ENCODE measurements at regions not wholly inside any gene's neighbourhood (a gene's known extent, or its start where the extent isn't known, plus 50 kb on each side); places are given as distances from the start of the nearest gene placed in this dataset.

DNA sequence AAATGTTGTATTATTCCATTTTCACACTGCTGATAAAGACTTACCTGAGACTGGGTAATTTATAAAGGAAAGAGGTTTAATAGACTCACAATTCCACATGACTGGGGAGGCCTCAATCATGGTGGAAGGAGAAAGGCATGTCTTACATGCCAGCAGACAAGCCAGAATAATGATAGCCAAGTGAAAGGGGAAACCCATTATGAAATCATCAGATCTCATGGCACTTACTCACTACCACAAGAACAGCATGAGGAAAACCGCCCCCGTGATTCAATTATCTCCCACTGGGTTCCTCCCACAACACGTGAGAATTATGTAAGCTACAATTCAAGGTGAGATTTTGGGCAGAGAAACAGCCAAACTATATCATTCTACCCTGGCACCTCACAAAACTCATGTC, 2535.1 kb downstream of the ARAP2 start:
- TF ChIP-seq, protein P1, sequence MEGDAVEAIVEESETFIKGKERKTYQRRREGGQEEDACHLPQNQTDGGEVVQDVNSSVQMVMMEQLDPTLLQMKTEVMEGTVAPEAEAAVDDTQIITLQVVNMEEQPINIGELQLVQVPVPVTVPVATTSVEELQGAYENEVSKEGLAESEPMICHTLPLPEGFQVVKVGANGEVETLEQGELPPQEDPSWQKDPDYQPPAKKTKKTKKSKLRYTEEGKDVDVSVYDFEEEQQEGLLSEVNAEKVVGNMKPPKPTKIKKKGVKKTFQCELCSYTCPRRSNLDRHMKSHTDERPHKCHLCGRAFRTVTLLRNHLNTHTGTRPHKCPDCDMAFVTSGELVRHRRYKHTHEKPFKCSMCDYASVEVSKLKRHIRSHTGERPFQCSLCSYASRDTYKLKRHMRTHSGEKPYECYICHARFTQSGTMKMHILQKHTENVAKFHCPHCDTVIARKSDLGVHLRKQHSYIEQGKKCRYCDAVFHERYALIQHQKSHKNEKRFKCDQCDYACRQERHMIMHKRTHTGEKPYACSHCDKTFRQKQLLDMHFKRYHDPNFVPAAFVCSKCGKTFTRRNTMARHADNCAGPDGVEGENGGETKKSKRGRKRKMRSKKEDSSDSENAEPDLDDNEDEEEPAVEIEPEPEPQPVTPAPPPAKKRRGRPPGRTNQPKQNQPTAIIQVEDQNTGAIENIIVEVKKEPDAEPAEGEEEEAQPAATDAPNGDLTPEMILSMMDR (IDR thresholded peaks at IDR 0.05) = no peak
- no peak for TF ChIP-seq POLR2A (IDR thresholded peaks at IDR 0.05)

All from right lobe of liver (tissue), 4 donors.